ENCODE measurements at regions not wholly inside any gene's neighbourhood (a gene's known extent, or its start where the extent isn't known, plus 50 kb on each side); places are given as distances from the start of the nearest gene placed in this dataset.

- TF ChIP-seq CTCF (IDR thresholded peaks at IDR 0.05) = no peak
- TF ChIP-seq REST (IDR thresholded peaks at IDR 0.05) = no peak
- TF ChIP-seq HOXB13 (CRISPR knock-in tag; IDR thresholded peaks at IDR 0.05; ENCODE audit: low read depth) = no peak
- TF ChIP-seq JUN (IDR thresholded peaks at IDR 0.05) = no peak
- no peak for TF ChIP-seq USF2 (IDR thresholded peaks at IDR 0.05)
- TF ChIP-seq NR3C1 (IDR thresholded peaks at IDR 0.05) = no peak
- TF ChIP-seq CBX8 (IDR thresholded peaks at IDR 0.05) = no peak
- no peak for TF ChIP-seq KDM1A (IDR thresholded peaks at IDR 0.05; ENCODE audit: low read depth)
- no peak for TF ChIP-seq MYC (IDR thresholded peaks at IDR 0.05; ENCODE audit: borderline replicate concordance, low read length)
- TF ChIP-seq CEBPB (IDR thresholded peaks at IDR 0.05) = no peak
- TF ChIP-seq MAX (IDR thresholded peaks at IDR 0.05) = no peak
- no peak for TF ChIP-seq RAD21 (conservative IDR thresholded peaks at IDR 0.05 in 1 of 2, IDR thresholded peaks at IDR 0.05 in 1 of 2)
Measured at GRCh38 chr9:88746029-88746742, 211.2 kb downstream of the NXNL2 start.
